Keratinocyte (primary cell): ENCODE measurements at regions not wholly inside any gene's neighbourhood (a gene's known extent, or its start where the extent isn't known, plus 50 kb on each side); places are given as distances from the start of the nearest gene placed in this dataset.

Experiments
- DNase-seq: peaks from one replicate; pipeline ENCODE4 v3.0.0-alpha.2; 2011; ENCODE audit warnings: low read depth, missing footprints, low spot score
- FAIRE-seq: peaks from 2 replicates; lab custom pipeline; 2011; peaks lifted over from hg19 to GRCh38; lab: Jason Lieb, UNC
- H2AFZ ChIP-seq: 2 replicates; pipeline ENCODE4 v1.6.0; 2012; ENCODE audit warnings: low read length, control low read depth, inconsistent platforms; ENCODE audit not compliant: control insufficient read depth
- H3K27ac ChIP-seq: 2 replicates; pipeline ENCODE4 v1.5.1; 2011; ENCODE audit warnings: low read length; ENCODE audit not compliant: control insufficient read depth, insufficient read depth
- H3K27me3 ChIP-seq: 3 replicates; pipeline ENCODE4 v1.6.0; 2011; ENCODE audit warnings: low read length; ENCODE audit not compliant: control insufficient read depth, insufficient read depth; ENCODE audit errors: extremely low read depth
- H3K36me3 ChIP-seq, 2 experiments: 2 replicates in 1 of 2; 3 replicates in 1 of 2; pipeline ENCODE4 v1.5.1; 2011; ENCODE audit warnings: low read length in 2 of 2, mild to moderate bottlenecking in 1 of 2; ENCODE audit not compliant: control insufficient read depth in 2 of 2, insufficient read depth in 2 of 2; ENCODE audit errors: extremely low read depth in 1 of 2
- H3K4me1 ChIP-seq: 3 replicates; pipeline ENCODE4 v1.5.1; 2011; ENCODE audit warnings: low read length; ENCODE audit not compliant: control insufficient read depth, insufficient read depth; ENCODE audit errors: extremely low read depth
- H3K4me2 ChIP-seq: 3 replicates; pipeline ENCODE4 v1.6.0; 2011; ENCODE audit warnings: low read depth, low read length; ENCODE audit not compliant: control insufficient read depth, insufficient read depth; ENCODE audit errors: extremely low read depth
- H3K4me3 ChIP-seq, 3 experiments: fragments of 200-600 bp in 1 of 3; sonication (generic) in 1 of 3; 2 replicates in 2 of 3; 3 replicates in 1 of 3; pipeline ENCODE4 v1.5.1; 2011 to 2016; ENCODE audit warnings: low read length in 3 of 3, mild to moderate bottlenecking in 3 of 3, control low read depth in 2 of 3, inconsistent platforms in 1 of 3, low read depth in 1 of 3, mixed read lengths in 1 of 3, mixed run types in 1 of 3, moderate library complexity in 1 of 3; ENCODE audit not compliant: control insufficient read depth in 2 of 3, insufficient read depth in 2 of 3; ENCODE audit errors: extremely low read depth in 1 of 3
- H3K79me2 ChIP-seq: 2 replicates; pipeline ENCODE4 v1.6.0; 2012; ENCODE audit warnings: low read length; ENCODE audit not compliant: control insufficient read depth, insufficient read depth
- H3K9ac ChIP-seq: 3 replicates; pipeline ENCODE4 v1.6.0; 2011; ENCODE audit warnings: low read length; ENCODE audit not compliant: control insufficient read depth, insufficient read depth; ENCODE audit errors: extremely low read depth
- H3K9me1 ChIP-seq: 3 replicates; pipeline ENCODE4 v1.6.0; 2011; ENCODE audit warnings: low read length; ENCODE audit not compliant: control insufficient read depth, insufficient read depth; ENCODE audit errors: extremely low read depth
- H3K9me3 ChIP-seq: 2 replicates; pipeline ENCODE4 v1.5.1; 2012; ENCODE audit warnings: low read depth, low read length; ENCODE audit not compliant: control insufficient read depth
- H4K20me1 ChIP-seq: 3 replicates; pipeline ENCODE4 v1.6.0; 2011; ENCODE audit warnings: low read length; ENCODE audit not compliant: control insufficient read depth, insufficient read depth; ENCODE audit errors: extremely low read depth
- EZH2 ChIP-seq: IDR thresholded peaks from one replicate; pipeline ENCODE4 v1.6.1; 2012; ENCODE audit warnings: inconsistent platforms, mild to moderate bottlenecking, low read length, moderate library complexity
- dilution Hi-C: fragments of 300-500 bp; cut with MboI; formaldehyde crosslinking; loops from one replicate; pipeline ENCODE4 v1.7.0; 2020; ENCODE audit warnings: low sequenced_read_pairs; ENCODE audit not compliant: extremely low pct_ligation_motif_present
- TF ChIP-seq, protein P1 (sequence below), 3 experiments: IDR thresholded peaks in 1 of 3; conservative IDR thresholded peaks in 1 of 3; optimal IDR thresholded peaks in 1 of 3; 2 replicates in 2 of 3; 3 replicates in 1 of 3; pipeline versions ENCODE3 to v1.5.1; 2011; ENCODE audit warnings: low read length in 3 of 3, mild to moderate bottlenecking in 3 of 3, moderate library complexity in 2 of 3, control low read depth in 1 of 3, inconsistent platforms in 1 of 3; ENCODE audit not compliant: insufficient read depth in 2 of 3; ENCODE audit errors: extremely low read depth in 1 of 3

DNA sequence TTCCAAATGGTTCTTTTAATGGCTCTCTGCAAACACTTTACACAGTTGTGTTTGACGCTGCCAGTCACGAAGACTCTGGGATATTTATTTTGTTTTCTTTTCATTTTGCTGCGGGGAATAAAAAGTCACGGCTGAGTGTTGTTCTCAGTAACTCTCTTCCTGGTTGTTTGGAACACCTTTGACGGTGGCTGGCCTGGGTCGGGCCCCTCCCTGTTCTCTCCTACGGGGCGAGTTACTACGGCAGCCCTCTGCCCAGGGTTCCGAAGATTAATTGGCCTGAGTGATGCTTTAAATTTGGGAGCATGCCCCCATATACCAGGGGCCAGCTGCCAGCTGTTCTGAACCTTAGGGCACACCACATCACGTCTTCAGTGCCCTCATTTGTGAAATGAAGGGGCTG lies 84.7 kb downstream of the GATA6 start:
- dilution Hi-C loops = no loop called here
- Histone ChIP-seq H3K27ac (no peak overlapping the region), H3K4me2 (no peak overlapping the region), H2AFZ (no peak overlapping the region), H3K79me2 (no peaks in the 10 kb centered on the region), H3K4me1 (no peaks in the 10 kb centered on the region), H3K9me3 (no peaks in the 10 kb centered on the region), H3K27me3 (peaks cover 13% of the 10 kb centered on the region), H3K9ac (no peak overlapping the region), H3K9me1 (no peaks in the 10 kb centered on the region), H3K4me3 (no peak overlapping the region), H4K20me1 (no peaks in the 10 kb centered on the region), H3K36me3 (no peaks in the 10 kb centered on the region)
- no peak for FAIRE-seq
- no peak for DNase-seq
- no peak for TF ChIP-seq EZH2
- TF ChIP-seq, protein P1, sequence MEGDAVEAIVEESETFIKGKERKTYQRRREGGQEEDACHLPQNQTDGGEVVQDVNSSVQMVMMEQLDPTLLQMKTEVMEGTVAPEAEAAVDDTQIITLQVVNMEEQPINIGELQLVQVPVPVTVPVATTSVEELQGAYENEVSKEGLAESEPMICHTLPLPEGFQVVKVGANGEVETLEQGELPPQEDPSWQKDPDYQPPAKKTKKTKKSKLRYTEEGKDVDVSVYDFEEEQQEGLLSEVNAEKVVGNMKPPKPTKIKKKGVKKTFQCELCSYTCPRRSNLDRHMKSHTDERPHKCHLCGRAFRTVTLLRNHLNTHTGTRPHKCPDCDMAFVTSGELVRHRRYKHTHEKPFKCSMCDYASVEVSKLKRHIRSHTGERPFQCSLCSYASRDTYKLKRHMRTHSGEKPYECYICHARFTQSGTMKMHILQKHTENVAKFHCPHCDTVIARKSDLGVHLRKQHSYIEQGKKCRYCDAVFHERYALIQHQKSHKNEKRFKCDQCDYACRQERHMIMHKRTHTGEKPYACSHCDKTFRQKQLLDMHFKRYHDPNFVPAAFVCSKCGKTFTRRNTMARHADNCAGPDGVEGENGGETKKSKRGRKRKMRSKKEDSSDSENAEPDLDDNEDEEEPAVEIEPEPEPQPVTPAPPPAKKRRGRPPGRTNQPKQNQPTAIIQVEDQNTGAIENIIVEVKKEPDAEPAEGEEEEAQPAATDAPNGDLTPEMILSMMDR (optimal IDR thresholded peaks at IDR 0.05 in 1 of 3, IDR thresholded peaks at IDR 0.05 in 1 of 3, conservative IDR thresholded peaks at IDR 0.05 in 1 of 3; ENCODE audit: extremely low read depth in 1 of 3, insufficient read depth in 2 of 3, low read length in 3 of 3) = no peak

DNA sequence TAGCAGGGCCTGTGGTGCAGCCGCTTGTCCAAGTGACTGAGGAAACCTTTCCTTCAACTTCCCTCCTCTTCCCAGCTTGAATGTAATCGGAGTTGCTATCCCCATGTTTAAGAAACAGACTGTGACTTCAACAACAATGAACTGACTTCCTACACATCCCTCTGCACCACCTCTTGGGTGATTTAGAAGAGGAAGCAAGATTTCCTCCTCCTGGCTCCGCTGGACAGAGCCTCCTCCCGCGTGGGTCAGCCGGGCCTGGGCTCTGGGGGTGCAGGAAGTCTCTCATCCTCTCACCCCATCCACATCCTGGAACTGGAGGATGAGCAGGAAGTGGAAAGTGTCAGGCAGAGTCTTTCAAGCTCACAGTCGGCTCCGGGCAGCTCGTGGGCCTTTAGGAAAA lies 84.3 kb downstream of the GATA6 start:
- no peaks in the 10 kb centered on the region for H4K20me1 ChIP-seq
- no peaks in the 10 kb centered on the region for H3K36me3 ChIP-seq
- H3K79me2 ChIP-seq = no peaks in the 10 kb centered on the region
- dilution Hi-C loops = no loop called here
- H2AFZ ChIP-seq = no peak overlapping the region
- H3K9ac ChIP-seq = no peak overlapping the region
- H3K9me1 ChIP-seq = no peaks in the 10 kb centered on the region
- H3K4me2 ChIP-seq = no peak overlapping the region
- FAIRE-seq (no peak), DNase-seq (no peak)
- no peaks in the 10 kb centered on the region for H3K4me1 ChIP-seq
- H3K4me3 ChIP-seq = no peak overlapping the region
- no peak overlapping the region for H3K27ac ChIP-seq
- H3K27me3 ChIP-seq = peaks cover 13% of the 10 kb centered on the region
- TF ChIP-seq, protein P1 (optimal IDR thresholded peaks at IDR 0.05 in 1 of 3, IDR thresholded peaks at IDR 0.05 in 1 of 3, conservative IDR thresholded peaks at IDR 0.05 in 1 of 3; ENCODE audit: extremely low read depth in 1 of 3, insufficient read depth in 2 of 3, low read length in 3 of 3) = no peak
- no peak for TF ChIP-seq EZH2
- no peaks in the 10 kb centered on the region for H3K9me3 ChIP-seq
